Glutamatergic neuron (in vitro differentiated cells): ENCODE measurements at regions not wholly inside any gene's neighbourhood (a gene's known extent, or its start where the extent isn't known, plus 50 kb on each side); places are given as distances from the start of the nearest gene placed in this dataset.

Experiments
- DNase-seq: peaks from one replicate; pipeline ENCODE4 v3.0.0; 2022
- H3K27ac Mint-ChIP-seq: one replicate; pipeline ENCODE4 v1.8.0; 2020; ENCODE audit warnings: mild to moderate bottlenecking, mixed read lengths, inconsistent platforms; ENCODE audit not compliant: unreplicated experiment
- H3K27me3 Mint-ChIP-seq: one replicate; pipeline ENCODE4 v1.8.0; 2020; ENCODE audit warnings: mild to moderate bottlenecking, moderate library complexity, mixed read lengths, inconsistent platforms; ENCODE audit not compliant: unreplicated experiment
- H3K36me3 Mint-ChIP-seq: one replicate; pipeline ENCODE4 v1.8.0; 2020; ENCODE audit warnings: mild to moderate bottlenecking, mixed read lengths, inconsistent platforms; ENCODE audit not compliant: unreplicated experiment
- H3K4me1 Mint-ChIP-seq: one replicate; pipeline ENCODE4 v1.8.0; 2020; ENCODE audit warnings: mild to moderate bottlenecking, low read depth, mixed read lengths, inconsistent platforms; ENCODE audit not compliant: unreplicated experiment
- H3K4me3 Mint-ChIP-seq: one replicate; pipeline ENCODE4 v1.8.0; 2020; ENCODE audit warnings: mild to moderate bottlenecking, mixed read lengths, inconsistent platforms; ENCODE audit not compliant: unreplicated experiment
- H3K9me3 Mint-ChIP-seq: one replicate; pipeline ENCODE4 v1.8.0; 2020; ENCODE audit warnings: mild to moderate bottlenecking, moderate library complexity, mixed read lengths, inconsistent platforms; ENCODE audit not compliant: unreplicated experiment
- CTCF ChIP-seq: fragments of 200-600 bp; sonication (generic); IDR thresholded peaks from one replicate; pipeline ENCODE4 v1.5.0; 2021; ENCODE audit not compliant: partially characterized antibody, unreplicated experiment

GRCh38 chr1:238264951-238265350 is 374.2 kb upstream of the ZP4 start:
- Mint-ChIP-seq H3K27me3 (no peaks in the 10 kb centered on the region), H3K9me3 (no peaks in the 10 kb centered on the region), H3K27ac (no peak overlapping the region), H3K4me3 (no peak overlapping the region), H3K36me3 (peaks cover 4% of the 10 kb centered on the region), H3K4me1 (no peaks in the 10 kb centered on the region)
- TF ChIP-seq CTCF: no peak
- DNase-seq: no peak

GRCh38 chr1:238258510-238258909 is 367.8 kb upstream of the ZP4 start:
- Mint-ChIP-seq H3K4me1 (peaks cover 24% of the 10 kb centered on the region), H3K9me3 (peaks cover 4% of the 10 kb centered on the region), H3K36me3 (peaks cover 5% of the 10 kb centered on the region)

GRCh38 chr1:238257018-238257621 is 366.4 kb upstream of the ZP4 start:
- H3K4me3 Mint-ChIP-seq: no peak overlapping the region
- H3K27me3 Mint-ChIP-seq: peaks cover 3% of the 10 kb centered on the region
- peaks cover 5% of the 10 kb centered on the region for H3K36me3 Mint-ChIP-seq
- H3K27ac Mint-ChIP-seq: peak overlapping the region; percentile 59
- H3K4me1 Mint-ChIP-seq: peaks cover 24% of the 10 kb centered on the region
- H3K9me3 Mint-ChIP-seq: peaks cover 4% of the 10 kb centered on the region
- no peak for TF ChIP-seq CTCF
- no peak for DNase-seq

More at GRCh38 chr1:238258510-238258909, 367.8 kb upstream of the ZP4 start:
- peaks cover 1% of the 10 kb centered on the region for H3K27me3 Mint-ChIP-seq
- TF ChIP-seq CTCF: no peak
- H3K27ac Mint-ChIP-seq: no peak overlapping the region
- DNase-seq: no peak
- H3K4me3 Mint-ChIP-seq: no peak overlapping the region

- Mint-ChIP-seq H3K9me3 (peaks cover 4% of the 10 kb centered on the region), H3K4me3 (no peak overlapping the region), H3K36me3 (peaks cover under 1% of the 10 kb centered on the region), H3K27ac (no peak overlapping the region), H3K4me1 (peaks cover 24% of the 10 kb centered on the region), H3K27me3 (peaks cover 3% of the 10 kb centered on the region)
- no peak for TF ChIP-seq CTCF
- no peak for DNase-seq
Measured at GRCh38 chr1:238254935-238255334, 364.2 kb upstream of the ZP4 start.

- Mint-ChIP-seq H3K36me3 (no peaks in the 10 kb centered on the region), H3K4me1 (peaks cover 18% of the 10 kb centered on the region), H3K9me3 (peaks cover 4% of the 10 kb centered on the region), H3K4me3 (no peak overlapping the region), H3K27me3 (peaks cover 3% of the 10 kb centered on the region), H3K27ac (no peak overlapping the region)
- DNase-seq: peak; percentile 71
- TF ChIP-seq CTCF: peak; percentile 73
Measured at GRCh38 chr1:238252033-238252802, 361.5 kb upstream of the ZP4 start.
